ENCODE measurements at regions not wholly inside any gene's neighbourhood (a gene's known extent, or its start where the extent isn't known, plus 50 kb on each side); places are given as distances from the start of the nearest gene placed in this dataset.

- no peak overlapping the region for H3K27ac ChIP-seq (ENCODE audit: insufficient read depth, low read length)
- DNase-seq (ENCODE audit: low read depth in 2 of 2): peak in 1 of 2 donors; percentile 45
- no peak overlapping the region for H3K9ac ChIP-seq (ENCODE audit: insufficient read depth, low read length)
- no peak overlapping the region for H3K4me2 ChIP-seq (ENCODE audit: extremely low read depth, insufficient read depth, low read length)
- H3K4me3 ChIP-seq (replicated peaks in 1 of 4; ENCODE audit: control extremely low read depth in 1 of 4, insufficient read depth in 1 of 4, low read depth in 3 of 4, low read length in 4 of 4): no peak overlapping the region
- no peaks in the 10 kb centered on the region for H3K36me3 ChIP-seq (ENCODE audit: control insufficient read depth, insufficient read depth, low read length)
- no peaks in the 10 kb centered on the region for H3K79me2 ChIP-seq (ENCODE audit: control insufficient read depth, insufficient read depth, low read length)
- no peaks in the 10 kb centered on the region for H3K27me3 ChIP-seq (ENCODE audit: control insufficient read depth, insufficient read depth, low read length)
- TF ChIP-seq CTCF (conservative IDR thresholded peaks at IDR 0.05 in 1 of 2, IDR thresholded peaks at IDR 0.05 in 1 of 2; ENCODE audit: low read depth in 1 of 2, low read length in 2 of 2): no peak
- TF ChIP-seq EZH2 (IDR thresholded peaks at IDR 0.05; ENCODE audit: low read length, missing control alignments): no peak
- H4K20me1 ChIP-seq (ENCODE audit: control insufficient read depth, extremely low read depth, insufficient read depth, low read length): no peaks in the 10 kb centered on the region
- H3K9me3 ChIP-seq (ENCODE audit: control insufficient read depth, insufficient read depth, low read depth, low read length): no peaks in the 10 kb centered on the region
- H3K4me1 ChIP-seq (ENCODE audit: control insufficient read depth, extremely low read depth, insufficient read depth, low read length): no peaks in the 10 kb centered on the region
- H2AFZ ChIP-seq (ENCODE audit: low read length): no peak overlapping the region
Measured at GRCh38 chr10:86598151-86598550, 56.2 kb upstream of the OPN4 start.

GRCh38 chr10:86599041-86599440 lies 55.3 kb upstream of the OPN4 start:
- no peaks in the 10 kb centered on the region for H3K4me1 ChIP-seq (ENCODE audit: control insufficient read depth, extremely low read depth, insufficient read depth, low read length)
- H4K20me1 ChIP-seq (ENCODE audit: control insufficient read depth, extremely low read depth, insufficient read depth, low read length): no peaks in the 10 kb centered on the region
- no peak overlapping the region for H3K4me3 ChIP-seq (replicated peaks in 1 of 4; ENCODE audit: control extremely low read depth in 1 of 4, insufficient read depth in 1 of 4, low read depth in 3 of 4, low read length in 4 of 4)
- no peaks in the 10 kb centered on the region for H3K9me3 ChIP-seq (ENCODE audit: control insufficient read depth, insufficient read depth, low read depth, low read length)
- H3K27ac ChIP-seq (ENCODE audit: insufficient read depth, low read length): no peak overlapping the region
- H3K9ac ChIP-seq (ENCODE audit: insufficient read depth, low read length): no peak overlapping the region
- TF ChIP-seq CTCF (conservative IDR thresholded peaks at IDR 0.05 in 1 of 2, IDR thresholded peaks at IDR 0.05 in 1 of 2; ENCODE audit: low read depth in 1 of 2, low read length in 2 of 2): no peak
- no peak for TF ChIP-seq EZH2 (IDR thresholded peaks at IDR 0.05; ENCODE audit: low read length, missing control alignments)
- no peak overlapping the region for H3K4me2 ChIP-seq (ENCODE audit: extremely low read depth, insufficient read depth, low read length)
- no peaks in the 10 kb centered on the region for H3K79me2 ChIP-seq (ENCODE audit: control insufficient read depth, insufficient read depth, low read length)
- H3K36me3 ChIP-seq (ENCODE audit: control insufficient read depth, insufficient read depth, low read length): no peaks in the 10 kb centered on the region
- no peak for DNase-seq (ENCODE audit: low read depth in 2 of 2)
- H2AFZ ChIP-seq (ENCODE audit: low read length): no peak overlapping the region
- no peaks in the 10 kb centered on the region for H3K27me3 ChIP-seq (ENCODE audit: control insufficient read depth, insufficient read depth, low read length)

DNA sequence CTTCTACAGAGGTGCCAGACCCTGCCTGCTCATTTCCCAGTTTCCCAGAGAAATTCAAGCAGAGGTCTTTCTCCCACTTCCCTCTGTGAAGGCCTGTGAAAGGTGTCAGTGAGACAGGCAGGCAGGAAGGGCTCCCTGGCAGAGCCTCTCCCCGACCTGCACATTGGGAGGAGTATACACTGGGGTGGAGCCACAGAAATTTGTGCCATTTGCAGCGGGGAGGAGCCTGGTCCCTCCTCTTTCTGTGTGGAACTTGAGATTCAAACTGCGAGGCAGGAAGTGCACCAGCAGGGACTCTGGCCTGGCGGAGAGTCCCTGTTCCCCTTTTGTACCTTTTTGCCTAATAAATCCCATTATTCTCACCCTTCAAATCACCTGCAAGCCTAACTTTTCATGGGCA lies 54.6 kb upstream of the OPN4 start:
- H3K36me3 ChIP-seq (ENCODE audit: control insufficient read depth, insufficient read depth, low read length): no peaks in the 10 kb centered on the region
- H3K79me2 ChIP-seq (ENCODE audit: control insufficient read depth, insufficient read depth, low read length): no peaks in the 10 kb centered on the region
- H3K4me2 ChIP-seq (ENCODE audit: extremely low read depth, insufficient read depth, low read length): no peak overlapping the region
- DNase-seq (ENCODE audit: low read depth in 2 of 2): no peak
- H3K27ac ChIP-seq (ENCODE audit: insufficient read depth, low read length): no peak overlapping the region
- no peaks in the 10 kb centered on the region for H4K20me1 ChIP-seq (ENCODE audit: control insufficient read depth, extremely low read depth, insufficient read depth, low read length)
- no peaks in the 10 kb centered on the region for H3K9me3 ChIP-seq (ENCODE audit: control insufficient read depth, insufficient read depth, low read depth, low read length)
- TF ChIP-seq EZH2 (IDR thresholded peaks at IDR 0.05; ENCODE audit: low read length, missing control alignments): no peak
- no peak for TF ChIP-seq CTCF (conservative IDR thresholded peaks at IDR 0.05 in 1 of 2, IDR thresholded peaks at IDR 0.05 in 1 of 2; ENCODE audit: low read depth in 1 of 2, low read length in 2 of 2)
- no peaks in the 10 kb centered on the region for H3K27me3 ChIP-seq (ENCODE audit: control insufficient read depth, insufficient read depth, low read length)
- H3K4me1 ChIP-seq (ENCODE audit: control insufficient read depth, extremely low read depth, insufficient read depth, low read length): no peaks in the 10 kb centered on the region
- H2AFZ ChIP-seq (ENCODE audit: low read length): no peak overlapping the region
- H3K4me3 ChIP-seq (replicated peaks in 1 of 4; ENCODE audit: control extremely low read depth in 1 of 4, insufficient read depth in 1 of 4, low read depth in 3 of 4, low read length in 4 of 4): no peak overlapping the region
- no peak overlapping the region for H3K9ac ChIP-seq (ENCODE audit: insufficient read depth, low read length)
